ENCODE measurements at regions not wholly inside any gene's neighbourhood (a gene's known extent, or its start where the extent isn't known, plus 50 kb on each side); places are given as distances from the start of the nearest gene placed in this dataset.

GRCh38 chr6:23089981-23090380 lies 520.6 kb downstream of the HDGFL1 start:
- TF ChIP-seq CTCF (IDR thresholded peaks at IDR 0.05) (no peak), POLR2A (IDR thresholded peaks at IDR 0.05) (no peak)

Measured in thyroid gland (tissue), 4 donors.